SU-DHL-6 (cell line): ENCODE measurements at regions not wholly inside any gene's neighbourhood (a gene's known extent, or its start where the extent isn't known, plus 50 kb on each side); places are given as distances from the start of the nearest gene placed in this dataset.
"Not testable (repeated sequence)": the region's sequence is repeated elsewhere in the genome, so short reads cannot be mapped to it uniquely, and the experiment has no call there.

Source experiments
- EZH2phosphoT487 ChIP-seq: fragments of 200-600 bp; sonication (generic), shearing (Covaris generic); conservative IDR thresholded peaks from 2 replicates; pipeline ENCODE4 v1.6.1; 2018; ENCODE audit warnings: mild to moderate bottlenecking, antibody characterized with exemption, low read length, moderate library complexity, mixed read lengths
- TF ChIP-seq, protein P1 (sequence below): fragments of 200-600 bp; sonication (generic); IDR thresholded peaks from one replicate; pipeline ENCODE4 v1.5.1; 2017; ENCODE audit warnings: antibody characterized with exemption, mild to moderate bottlenecking, low read length, moderate library complexity; ENCODE audit not compliant: insufficient read depth, poor library complexity, severe bottlenecking

DNA sequence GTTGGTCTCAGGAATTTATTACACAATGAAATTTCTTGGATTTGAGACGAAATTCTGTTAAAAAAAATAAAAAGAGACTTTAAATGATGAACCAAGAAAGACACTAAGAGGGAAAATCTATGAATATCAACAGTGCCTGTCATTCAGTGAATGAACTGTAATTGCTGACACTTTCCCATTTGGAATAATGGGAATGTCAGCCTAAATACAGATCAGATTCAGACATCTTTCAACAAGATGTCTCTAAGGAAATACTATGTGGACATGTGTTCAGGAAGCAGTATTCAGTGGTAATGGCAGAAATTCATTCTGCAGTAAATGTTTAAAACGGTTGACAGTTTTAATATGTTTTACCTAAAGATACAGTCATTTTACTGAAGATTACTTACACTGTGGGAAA, 433.7 kb upstream of the FAM174A start:
- TF ChIP-seq, protein P1, sequence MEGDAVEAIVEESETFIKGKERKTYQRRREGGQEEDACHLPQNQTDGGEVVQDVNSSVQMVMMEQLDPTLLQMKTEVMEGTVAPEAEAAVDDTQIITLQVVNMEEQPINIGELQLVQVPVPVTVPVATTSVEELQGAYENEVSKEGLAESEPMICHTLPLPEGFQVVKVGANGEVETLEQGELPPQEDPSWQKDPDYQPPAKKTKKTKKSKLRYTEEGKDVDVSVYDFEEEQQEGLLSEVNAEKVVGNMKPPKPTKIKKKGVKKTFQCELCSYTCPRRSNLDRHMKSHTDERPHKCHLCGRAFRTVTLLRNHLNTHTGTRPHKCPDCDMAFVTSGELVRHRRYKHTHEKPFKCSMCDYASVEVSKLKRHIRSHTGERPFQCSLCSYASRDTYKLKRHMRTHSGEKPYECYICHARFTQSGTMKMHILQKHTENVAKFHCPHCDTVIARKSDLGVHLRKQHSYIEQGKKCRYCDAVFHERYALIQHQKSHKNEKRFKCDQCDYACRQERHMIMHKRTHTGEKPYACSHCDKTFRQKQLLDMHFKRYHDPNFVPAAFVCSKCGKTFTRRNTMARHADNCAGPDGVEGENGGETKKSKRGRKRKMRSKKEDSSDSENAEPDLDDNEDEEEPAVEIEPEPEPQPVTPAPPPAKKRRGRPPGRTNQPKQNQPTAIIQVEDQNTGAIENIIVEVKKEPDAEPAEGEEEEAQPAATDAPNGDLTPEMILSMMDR, result not testable (repeated sequence)
- TF ChIP-seq EZH2phosphoT487, result not testable (repeated sequence)
